ENCODE measurements at regions not wholly inside any gene's neighbourhood (a gene's known extent, or its start where the extent isn't known, plus 50 kb on each side); places are given as distances from the start of the nearest gene placed in this dataset.

GRCh38 chr13:91134803-91135184, 212.7 kb upstream of the MIR17HG start:
- no peak for DNase-seq

- no peak for DNase-seq
Observed at GRCh38 chr13:91135376-91135775, 212.1 kb upstream of the MIR17HG start.

- DNase-seq = no peak
Observed at GRCh38 chr13:91135968-91136367, 211.5 kb upstream of the MIR17HG start.

DNA sequence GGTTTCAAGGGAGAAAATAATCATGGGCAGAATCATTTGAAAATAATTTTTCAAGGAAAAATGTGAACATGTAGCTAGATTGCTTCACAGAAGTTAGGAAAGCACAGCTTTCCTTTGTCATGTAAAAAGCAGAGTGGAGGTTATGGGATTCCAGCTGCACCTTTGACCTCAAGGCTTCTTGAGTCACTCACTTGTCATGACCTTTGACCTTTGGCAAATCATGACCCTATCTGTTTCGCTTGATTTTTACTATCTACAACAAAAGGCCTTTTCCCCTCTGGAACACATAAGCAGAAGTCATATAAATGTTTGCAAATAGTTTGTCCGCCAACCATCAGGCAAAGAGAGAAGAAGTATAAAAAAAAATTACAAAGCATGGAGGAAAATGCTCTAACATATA, 210.7 kb upstream of the MIR17HG start:
- no peak for DNase-seq

- DNase-seq = no peak
Observed at GRCh38 chr13:91139232-91139631, 208.3 kb upstream of the MIR17HG start.

GRCh38 chr13:91141543-91142061, 205.9 kb upstream of the MIR17HG start:
- no peak for DNase-seq

- no peak for DNase-seq
Observed at GRCh38 chr13:91142572-91142971, 204.9 kb upstream of the MIR17HG start.

- no peak for DNase-seq
Observed at GRCh38 chr13:91144054-91144453, 203.4 kb upstream of the MIR17HG start.

DNA sequence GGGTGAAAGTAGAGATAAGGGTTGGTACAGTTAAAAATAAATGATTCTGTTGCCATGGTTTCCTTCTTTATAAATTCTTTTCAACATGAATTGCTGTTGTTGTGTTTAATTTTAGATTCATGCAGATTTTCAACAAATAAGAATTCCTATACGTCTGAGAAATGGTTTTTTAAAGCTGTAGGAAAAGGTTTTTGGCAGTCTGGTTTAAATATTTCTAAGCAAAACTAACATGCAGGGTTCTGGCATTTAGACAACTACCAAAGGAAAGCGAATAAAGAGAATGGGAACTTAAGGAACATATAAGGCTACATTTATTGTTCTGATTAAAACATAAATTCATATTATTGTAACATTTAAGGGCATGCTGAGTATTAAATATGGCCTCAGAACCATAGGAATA, 203.0 kb upstream of the MIR17HG start:
- DNase-seq = no peak

DNA sequence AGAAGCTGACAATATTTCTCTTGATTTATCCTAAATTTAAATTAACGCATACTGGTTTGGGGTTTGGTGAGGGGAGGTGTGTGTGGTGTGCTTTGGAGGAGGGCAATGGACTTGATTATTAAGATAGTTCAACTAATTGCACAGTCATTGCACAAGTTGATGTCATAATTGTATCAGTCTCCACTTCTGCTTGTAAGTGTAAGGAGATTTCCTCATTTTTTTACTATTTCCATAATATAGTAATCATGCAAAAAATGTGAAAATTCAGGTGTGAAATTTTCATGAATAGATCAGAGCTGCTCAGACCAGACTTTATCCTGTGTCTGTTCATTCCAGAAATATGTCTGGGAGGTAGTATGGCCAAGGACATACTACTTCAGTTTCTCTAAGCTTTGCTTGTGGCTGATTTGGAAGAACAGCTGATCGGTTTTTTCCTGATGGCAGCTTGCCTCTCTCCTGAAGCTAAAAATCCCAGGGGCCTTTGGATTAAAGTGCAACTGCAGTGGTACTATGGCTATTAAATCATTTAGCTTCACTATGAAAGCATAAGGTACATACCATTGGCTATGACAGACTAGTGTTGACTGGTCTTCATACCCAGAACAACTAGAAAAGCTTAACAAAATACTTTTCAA, 201.8 kb upstream of the MIR17HG start:
- no peak for DNase-seq

GRCh38 chr13:91146601-91147000, 200.9 kb upstream of the MIR17HG start:
- DNase-seq = no peak

DNA sequence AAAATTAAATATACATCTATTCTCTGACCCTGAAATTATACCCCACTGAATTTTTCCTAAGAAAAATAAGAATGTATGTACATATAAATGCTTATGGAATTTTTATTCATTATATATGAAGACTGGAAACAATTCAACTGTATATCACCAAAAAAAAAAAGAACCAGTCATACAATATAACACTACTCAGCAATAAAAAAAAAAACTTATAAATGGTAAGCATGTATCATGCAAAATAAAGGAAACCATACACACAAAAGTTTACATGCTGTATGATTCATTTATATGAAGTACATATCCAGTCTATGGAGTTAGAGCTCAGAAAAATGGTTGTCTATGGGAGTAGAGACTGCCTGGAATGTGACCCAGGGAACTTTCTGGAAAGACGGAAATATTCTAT, 199.4 kb upstream of the MIR17HG start:
- no peak for DNase-seq

GRCh38 chr13:91151921-91152320, 195.6 kb upstream of the MIR17HG start:
- no peak for DNase-seq

DNA sequence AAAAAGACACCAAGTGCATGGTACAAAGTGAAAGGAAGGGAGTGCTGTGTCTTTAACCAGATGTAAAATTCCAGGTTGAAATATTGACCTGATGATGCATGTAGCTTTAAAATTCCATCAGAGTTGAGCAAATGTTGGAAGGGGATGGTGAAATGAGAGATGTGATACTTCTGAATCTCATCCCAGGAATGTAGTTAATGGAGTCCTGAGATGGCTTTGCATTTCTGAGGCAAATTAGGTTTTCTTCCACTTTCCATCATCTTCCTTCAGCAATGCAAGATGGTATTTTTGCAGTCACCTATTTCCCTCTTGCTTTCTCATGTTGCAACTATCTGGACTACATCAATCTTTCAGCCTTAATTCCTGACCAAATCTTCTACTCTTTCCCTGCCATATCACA, 194.1 kb upstream of the MIR17HG start:
- DNase-seq = no peak

GRCh38 chr13:91154558-91155353, 192.7 kb upstream of the MIR17HG start:
- DNase-seq = no peak

GRCh38 chr13:91155512-91156114, 191.9 kb upstream of the MIR17HG start:
- DNase-seq = no peak

- no peak for DNase-seq
Observed at GRCh38 chr13:91157273-91158016, 190.0 kb upstream of the MIR17HG start.

GRCh38 chr13:91158017-91158395, 189.5 kb upstream of the MIR17HG start:
- DNase-seq = no peak

DNA sequence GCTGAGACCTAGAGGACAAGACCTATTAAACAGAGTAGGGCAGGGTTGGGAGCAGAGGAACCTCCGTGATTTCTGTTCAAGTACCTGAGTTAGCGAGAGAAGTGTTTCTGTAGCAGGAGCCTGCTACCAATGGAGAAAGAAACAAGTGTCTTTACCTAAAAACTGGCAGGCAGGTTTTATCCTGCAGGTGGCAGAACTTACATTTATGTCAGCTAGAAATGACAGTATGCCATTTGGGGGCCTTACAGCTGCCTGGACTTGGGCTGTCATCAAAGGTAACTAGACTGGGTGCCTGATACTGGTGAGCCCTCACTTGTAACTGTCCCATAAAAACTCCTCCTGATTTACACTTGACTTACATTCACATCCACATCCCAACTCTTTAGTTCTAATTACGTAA, 185.3 kb upstream of the MIR17HG start:
- no peak for DNase-seq

DNA sequence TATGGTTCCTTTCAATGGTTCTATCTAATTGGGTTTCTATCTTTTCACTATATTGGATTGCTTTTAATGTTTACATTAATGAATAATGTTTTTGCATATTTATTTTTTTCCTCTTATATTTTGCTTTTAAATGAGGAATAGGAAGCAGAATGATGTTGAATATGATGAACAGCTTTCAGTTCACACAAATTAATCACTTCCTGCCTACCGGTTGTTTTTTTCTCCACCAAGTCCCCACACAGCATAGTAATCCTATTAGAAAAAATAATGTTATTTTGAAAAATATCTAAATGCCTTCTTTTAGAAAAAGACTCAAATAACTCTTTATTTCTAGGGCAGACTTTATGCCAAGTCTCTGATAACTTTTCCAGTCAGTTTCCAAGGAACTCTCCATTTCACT, 184.9 kb upstream of the MIR17HG start:
- no peak for DNase-seq

- no peak for DNase-seq
Observed at GRCh38 chr13:91165758-91166157, 181.7 kb upstream of the MIR17HG start.

- DNase-seq = no peak
Observed at GRCh38 chr13:91166714-91167511, 180.6 kb upstream of the MIR17HG start.

Data from DMS79 treated with DMSO at 0.1 percent for 48 hours (cell line).